ENCODE measurements at regions not wholly inside any gene's neighbourhood (a gene's known extent, or its start where the extent isn't known, plus 50 kb on each side); places are given as distances from the start of the nearest gene placed in this dataset.

GRCh38 chrX:9132036-9132638 is 98.2 kb upstream of the FAM9B start:
- TF ChIP-seq CTCF (conservative IDR thresholded peaks at IDR 0.05) (no peak), ZFX (IDR thresholded peaks at IDR 0.05) (no peak)

Measured in C4-2B (cell line).